ENCODE measurements at regions not wholly inside any gene's neighbourhood (a gene's known extent, or its start where the extent isn't known, plus 50 kb on each side); places are given as distances from the start of the nearest gene placed in this dataset.
"Not testable (repeated sequence)": the region's sequence is repeated elsewhere in the genome, so short reads cannot be mapped to it uniquely, and the experiment has no call there.

DNA sequence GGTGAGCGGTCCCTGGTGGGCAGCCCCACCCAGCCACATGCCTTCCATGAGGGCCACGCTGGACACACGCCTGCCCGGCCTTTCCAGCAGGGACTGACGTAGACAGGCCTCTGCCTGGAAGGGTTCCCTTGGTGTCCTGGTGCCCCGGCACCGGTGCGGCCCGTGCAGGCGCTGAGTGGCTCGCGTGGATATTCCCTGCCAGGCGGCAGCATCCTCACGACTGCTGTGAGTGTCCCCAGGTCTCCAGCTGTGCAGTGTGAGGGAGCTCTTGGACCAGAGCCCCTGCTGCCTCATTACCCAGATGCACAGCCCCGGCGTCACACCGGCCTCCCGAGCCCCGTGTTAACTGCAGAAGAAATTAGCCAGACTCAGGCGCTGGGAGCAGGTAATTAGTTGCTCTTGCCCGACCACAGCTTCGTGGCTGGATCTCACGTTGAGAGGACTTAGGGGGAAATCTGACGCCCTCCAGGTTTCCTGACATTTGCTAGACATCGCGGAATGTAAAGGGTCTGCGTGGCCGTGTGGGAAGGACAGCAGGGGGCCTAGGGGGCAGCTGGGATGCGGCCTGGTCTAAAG lies 1196.3 kb downstream of the BRD1 start:
- H3K9ac ChIP-seq (ENCODE audit: low read length): no peak overlapping the region
- H3K4me1 ChIP-seq (ENCODE audit: control insufficient read depth, insufficient read depth, low read length): no peaks in the 10 kb centered on the region
- H3K4me3 ChIP-seq (ENCODE audit: low read length): no peak overlapping the region
- H3K36me3 ChIP-seq (ENCODE audit: control insufficient read depth, insufficient read depth, low read length): no peaks in the 10 kb centered on the region
- H3K27ac ChIP-seq (ENCODE audit: low read depth, low read length): no peak overlapping the region
- H3K27me3 ChIP-seq (ENCODE audit: control insufficient read depth, insufficient read depth, low read length): no peaks in the 10 kb centered on the region

DNA sequence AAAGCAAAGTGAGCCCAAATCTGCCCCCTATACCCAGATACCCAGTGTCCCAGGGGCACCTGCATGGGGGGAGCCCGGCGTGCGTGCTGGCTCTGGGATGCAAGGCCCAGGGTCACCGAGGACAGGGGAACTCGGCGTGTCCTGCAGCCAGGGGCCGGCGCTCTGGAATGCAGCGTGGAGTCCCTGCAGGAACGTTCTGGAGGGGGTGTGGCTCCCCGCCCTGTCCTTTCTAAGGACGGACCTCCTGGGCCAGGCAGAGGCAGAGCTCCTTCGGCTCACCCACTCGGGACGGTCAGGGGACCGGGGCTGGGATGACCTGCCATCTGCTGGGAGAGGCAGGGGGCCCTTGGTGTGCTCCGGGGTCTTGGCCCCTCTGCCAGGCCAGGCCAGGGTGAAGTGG lies 1196.8 kb downstream of the BRD1 start:
- Histone ChIP-seq H3K4me3 (ENCODE audit: low read length) (no peak overlapping the region), H3K27ac (ENCODE audit: low read depth, low read length) (no peak overlapping the region), H3K9ac (ENCODE audit: low read length) (no peak overlapping the region), H3K4me1 (ENCODE audit: control insufficient read depth, insufficient read depth, low read length) (no peaks in the 10 kb centered on the region), H3K36me3 (ENCODE audit: control insufficient read depth, insufficient read depth, low read length) (no peaks in the 10 kb centered on the region), H3K27me3 (ENCODE audit: control insufficient read depth, insufficient read depth, low read length) (no peaks in the 10 kb centered on the region)

DNA sequence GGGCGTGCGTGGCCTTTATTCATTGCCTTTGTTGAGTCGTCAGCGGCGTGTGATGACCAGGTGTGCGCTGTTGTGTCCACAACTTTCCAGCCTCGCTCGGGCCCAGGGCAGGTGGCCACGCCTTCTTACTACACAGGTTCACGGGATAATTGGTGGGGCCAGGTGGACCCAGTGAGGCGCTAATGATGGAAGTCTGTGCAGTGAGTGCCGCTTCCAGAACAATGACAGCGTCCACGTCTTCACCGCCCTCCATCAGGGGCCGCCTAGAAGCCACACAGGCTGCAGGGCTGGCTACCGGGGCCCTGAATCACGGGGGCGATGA lies 1197.3 kb downstream of the BRD1 start:
- Histone ChIP-seq H3K27me3 (ENCODE audit: control insufficient read depth, insufficient read depth, low read length) (no peaks in the 10 kb centered on the region), H3K27ac (ENCODE audit: low read depth, low read length) (no peak overlapping the region), H3K36me3 (ENCODE audit: control insufficient read depth, insufficient read depth, low read length) (no peaks in the 10 kb centered on the region), H3K4me3 (ENCODE audit: low read length) (no peak overlapping the region), H3K9ac (ENCODE audit: low read length) (no peak overlapping the region), H3K4me1 (ENCODE audit: control insufficient read depth, insufficient read depth, low read length) (no peaks in the 10 kb centered on the region)

DNA sequence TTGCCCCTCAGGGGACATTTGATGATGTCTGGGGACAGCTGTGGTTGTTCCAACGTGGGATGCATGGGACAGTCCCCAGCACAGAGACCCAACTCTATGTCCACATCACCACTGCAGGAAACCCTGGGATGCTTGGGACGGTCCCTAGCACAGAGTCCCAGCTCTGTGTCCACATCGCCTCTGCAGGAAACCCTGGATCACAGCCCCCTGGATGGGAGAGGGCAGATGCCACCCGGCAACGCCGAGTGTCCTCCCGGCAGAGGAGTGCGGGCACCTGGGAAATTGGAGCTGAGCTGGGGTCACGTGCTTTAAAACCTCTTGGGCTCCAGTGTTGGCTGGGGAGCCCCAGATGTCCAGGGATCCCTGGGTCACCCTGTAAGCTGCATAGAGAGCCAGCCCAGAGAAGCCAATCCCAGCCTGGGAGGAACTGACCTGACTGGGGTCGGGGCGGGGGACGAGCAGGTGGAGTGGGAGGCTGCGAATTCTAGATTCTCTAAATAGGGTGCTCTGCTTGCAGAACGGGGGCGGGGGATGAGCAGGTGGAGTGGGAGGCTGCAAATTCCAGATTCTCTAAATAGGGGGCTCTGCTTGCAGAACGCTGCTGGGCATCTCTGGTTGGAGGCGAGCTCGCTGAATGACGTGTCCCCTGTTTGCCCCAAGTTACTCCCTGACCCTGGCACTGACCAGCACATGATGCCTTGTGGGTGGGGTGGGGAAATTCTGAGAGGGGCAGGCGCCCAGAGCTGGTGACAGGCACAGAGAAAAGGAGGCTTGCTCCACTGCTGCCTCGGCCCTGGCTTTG lies 1197.8 kb downstream of the BRD1 start:
- H3K36me3 ChIP-seq (ENCODE audit: control insufficient read depth, insufficient read depth, low read length): no peaks in the 10 kb centered on the region
- no peak overlapping the region for H3K27ac ChIP-seq (ENCODE audit: low read depth, low read length)
- no peak overlapping the region for H3K4me3 ChIP-seq (ENCODE audit: low read length)
- no peak overlapping the region for H3K9ac ChIP-seq (ENCODE audit: low read length)
- H3K4me1 ChIP-seq (ENCODE audit: control insufficient read depth, insufficient read depth, low read length): no peaks in the 10 kb centered on the region
- H3K27me3 ChIP-seq (ENCODE audit: control insufficient read depth, insufficient read depth, low read length): no peaks in the 10 kb centered on the region

DNA sequence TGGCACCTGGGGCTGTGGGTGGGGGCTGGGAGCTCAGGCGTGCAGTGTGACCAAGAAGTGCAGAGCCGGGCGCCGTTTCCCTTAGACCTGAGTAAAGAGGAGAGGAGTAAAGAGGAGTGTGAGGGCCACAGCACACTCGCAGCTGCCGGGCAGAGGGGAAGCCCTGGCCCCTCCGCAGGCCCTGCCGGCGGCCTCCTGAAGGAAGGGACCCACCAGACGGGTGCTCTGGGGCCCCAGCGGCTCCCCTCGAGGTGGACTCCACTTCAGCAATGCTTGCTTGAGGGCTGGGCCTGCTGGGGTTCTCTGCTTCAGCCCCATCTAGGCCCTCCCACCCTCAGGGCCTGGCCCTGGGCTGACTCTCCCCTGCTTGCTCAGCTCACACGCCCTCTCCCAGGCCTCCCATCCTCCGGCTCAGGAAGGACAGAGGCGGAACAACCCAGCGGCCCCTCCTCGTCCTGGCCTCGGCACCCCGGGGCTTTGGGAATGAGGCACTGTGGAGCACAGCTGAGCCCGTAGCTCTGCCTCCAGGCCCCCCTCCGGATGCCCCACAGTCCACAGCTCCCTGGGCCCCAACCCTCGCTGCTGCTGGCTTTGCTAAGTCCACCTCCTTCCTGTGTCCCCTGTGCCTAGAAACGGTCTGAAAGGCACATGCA lies 1198.7 kb downstream of the BRD1 start:
- Histone ChIP-seq H3K27ac (ENCODE audit: low read depth, low read length) (no peak overlapping the region), H3K27me3 (ENCODE audit: control insufficient read depth, insufficient read depth, low read length) (no peaks in the 10 kb centered on the region), H3K4me1 (ENCODE audit: control insufficient read depth, insufficient read depth, low read length) (no peaks in the 10 kb centered on the region), H3K4me3 (ENCODE audit: low read length) (no peak overlapping the region), H3K36me3 (ENCODE audit: control insufficient read depth, insufficient read depth, low read length) (no peaks in the 10 kb centered on the region), H3K9ac (ENCODE audit: low read length) (no peak overlapping the region)

DNA sequence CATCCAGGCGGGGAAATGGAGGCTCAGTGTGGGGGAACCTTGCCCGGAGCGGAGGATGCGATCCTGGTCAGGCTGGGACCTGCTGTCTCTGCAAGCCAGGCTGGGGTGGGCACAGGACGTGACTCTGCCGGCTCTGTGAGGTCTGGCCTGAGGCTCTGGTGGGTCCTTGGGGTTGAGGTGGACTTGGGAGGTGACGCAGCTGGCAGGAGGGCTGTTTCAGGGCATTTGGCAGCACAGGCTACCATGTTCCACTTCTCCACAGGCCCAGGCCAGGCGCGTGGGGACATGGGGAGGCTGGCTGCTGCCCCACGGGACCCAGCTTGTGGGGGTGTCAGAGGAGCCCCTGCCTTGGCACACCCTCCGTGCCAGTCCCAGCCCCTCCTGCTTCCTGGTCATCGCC lies 1199.7 kb downstream of the BRD1 start:
- no peak overlapping the region for H3K27ac ChIP-seq (ENCODE audit: low read depth, low read length)
- H3K4me1 ChIP-seq (ENCODE audit: control insufficient read depth, insufficient read depth, low read length): no peaks in the 10 kb centered on the region
- H3K27me3 ChIP-seq (ENCODE audit: control insufficient read depth, insufficient read depth, low read length): no peaks in the 10 kb centered on the region
- H3K9ac ChIP-seq (ENCODE audit: low read length): no peak overlapping the region
- no peak overlapping the region for H3K4me3 ChIP-seq (ENCODE audit: low read length)
- H3K36me3 ChIP-seq (ENCODE audit: control insufficient read depth, insufficient read depth, low read length): no peaks in the 10 kb centered on the region

DNA sequence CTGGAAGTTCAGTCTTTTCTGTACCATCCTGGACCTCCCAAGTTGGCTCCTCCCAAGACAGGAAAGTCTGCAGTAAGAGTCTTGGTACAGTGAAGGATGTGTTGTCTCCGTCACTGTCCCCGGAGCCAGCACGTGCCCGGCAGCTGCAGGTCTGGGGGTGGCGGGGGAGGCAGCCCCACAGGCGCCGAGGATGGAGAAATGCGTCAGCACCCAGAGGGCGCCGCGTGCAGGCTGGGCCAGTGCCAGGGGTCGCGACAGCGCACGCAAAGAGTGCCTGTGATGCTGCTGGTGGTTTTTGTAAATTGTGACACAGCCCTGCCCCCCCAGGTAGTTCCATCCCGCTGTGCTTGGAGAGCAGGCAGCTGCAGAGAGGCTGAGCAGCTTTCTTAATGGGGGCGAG lies 1200.5 kb downstream of the BRD1 start:
- H3K27ac ChIP-seq (ENCODE audit: low read depth, low read length): no peak overlapping the region
- no peak overlapping the region for H3K9ac ChIP-seq (ENCODE audit: low read length)
- no peaks in the 10 kb centered on the region for H3K4me1 ChIP-seq (ENCODE audit: control insufficient read depth, insufficient read depth, low read length)
- no peaks in the 10 kb centered on the region for H3K36me3 ChIP-seq (ENCODE audit: control insufficient read depth, insufficient read depth, low read length)
- H3K27me3 ChIP-seq (ENCODE audit: control insufficient read depth, insufficient read depth, low read length): no peaks in the 10 kb centered on the region
- no peak overlapping the region for H3K4me3 ChIP-seq (ENCODE audit: low read length)

DNA sequence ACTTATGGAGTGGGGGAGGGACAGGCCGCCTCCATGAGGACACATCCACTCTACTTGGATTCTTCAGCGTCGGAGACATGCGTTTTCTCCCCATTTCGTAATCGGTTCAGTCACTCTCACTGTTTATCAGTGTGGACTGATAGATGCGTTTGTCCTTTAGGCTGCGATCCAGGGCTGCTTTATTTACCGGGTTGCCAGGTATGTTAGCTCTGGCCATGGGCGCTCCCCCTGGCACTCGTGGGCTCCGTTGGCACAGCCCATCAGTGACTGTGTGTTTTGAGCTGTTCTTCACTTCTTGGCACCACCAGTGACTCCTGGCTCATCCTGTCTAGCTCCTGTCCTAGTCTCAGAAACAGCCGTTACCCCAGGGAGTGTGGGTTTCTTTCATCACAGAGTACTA lies 1203.3 kb downstream of the BRD1 start:
- Histone ChIP-seq H3K27ac (ENCODE audit: low read depth, low read length) (no peak overlapping the region), H3K9ac (ENCODE audit: low read length) (no peak overlapping the region), H3K27me3 (ENCODE audit: control insufficient read depth, insufficient read depth, low read length) (no peaks in the 10 kb centered on the region), H3K4me1 (ENCODE audit: control insufficient read depth, insufficient read depth, low read length) (no peaks in the 10 kb centered on the region), H3K4me3 (ENCODE audit: low read length) (no peak overlapping the region), H3K36me3 (ENCODE audit: control insufficient read depth, insufficient read depth, low read length) (no peaks in the 10 kb centered on the region)

DNA sequence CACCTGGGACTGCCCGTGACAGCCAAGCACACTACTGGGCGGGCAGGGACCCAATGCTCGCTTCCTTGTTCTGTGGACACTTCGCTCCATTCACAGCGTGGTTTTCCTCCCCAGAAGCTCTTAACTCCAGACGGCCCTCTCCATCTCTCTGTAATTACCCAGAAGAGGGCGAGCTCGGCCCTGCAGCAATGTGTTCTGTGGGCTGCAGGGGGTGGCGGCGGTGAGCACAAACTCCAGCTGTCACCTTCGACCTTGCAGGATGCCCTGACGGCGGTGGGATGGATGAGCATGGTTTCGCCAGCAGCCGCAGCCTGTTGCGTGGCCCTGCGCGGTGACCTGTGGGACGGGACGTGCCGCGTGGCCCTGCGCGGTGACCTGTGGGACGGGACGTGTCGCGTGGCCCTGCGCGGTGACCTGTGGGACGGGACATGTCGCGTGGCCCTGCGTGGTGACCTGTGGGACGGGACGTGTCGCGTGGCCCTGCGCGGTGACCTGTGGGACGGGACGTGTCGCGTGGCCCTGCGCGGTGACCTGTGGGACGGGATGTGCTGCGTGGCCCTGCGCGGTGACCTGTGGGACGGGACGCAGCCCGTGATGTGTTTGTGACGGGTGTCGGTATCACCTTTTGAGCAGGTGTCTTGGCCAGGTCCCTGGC lies 1204.7 kb downstream of the BRD1 start:
- Histone ChIP-seq H3K27ac (ENCODE audit: low read depth, low read length) (no peak overlapping the region), H3K36me3 (ENCODE audit: control insufficient read depth, insufficient read depth, low read length) (no peaks in the 10 kb centered on the region), H3K27me3 (ENCODE audit: control insufficient read depth, insufficient read depth, low read length) (no peaks in the 10 kb centered on the region), H3K4me3 (ENCODE audit: low read length) (no peak overlapping the region), H3K9ac (ENCODE audit: low read length) (no peak overlapping the region), H3K4me1 (ENCODE audit: control insufficient read depth, insufficient read depth, low read length) (no peaks in the 10 kb centered on the region)

DNA sequence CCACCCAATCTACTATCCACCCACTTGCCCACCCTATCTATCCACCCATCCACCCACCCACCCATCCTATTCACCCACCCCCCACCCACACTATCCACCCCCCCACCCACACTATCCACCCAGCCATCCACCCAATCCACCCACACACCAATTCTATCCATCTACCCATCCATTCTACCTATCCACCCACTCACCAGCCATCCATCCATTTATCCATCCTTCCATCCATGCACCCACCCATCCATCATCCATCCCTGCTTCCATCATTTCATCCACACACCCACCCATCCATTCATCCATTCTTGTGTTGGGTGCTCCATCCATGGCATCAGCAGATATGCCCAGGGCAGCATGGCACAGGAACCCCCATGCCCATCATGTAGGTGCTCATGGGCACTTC lies 1206.6 kb downstream of the BRD1 start:
- Histone ChIP-seq H3K27ac (ENCODE audit: low read depth, low read length) (no peak overlapping the region), H3K4me3 (ENCODE audit: low read length) (no peak overlapping the region), H3K4me1 (ENCODE audit: control insufficient read depth, insufficient read depth, low read length) (no peaks in the 10 kb centered on the region), H3K27me3 (ENCODE audit: control insufficient read depth, insufficient read depth, low read length) (no peaks in the 10 kb centered on the region), H3K36me3 (ENCODE audit: control insufficient read depth, insufficient read depth, low read length) (no peaks in the 10 kb centered on the region), H3K9ac (ENCODE audit: low read length) (no peak overlapping the region)

DNA sequence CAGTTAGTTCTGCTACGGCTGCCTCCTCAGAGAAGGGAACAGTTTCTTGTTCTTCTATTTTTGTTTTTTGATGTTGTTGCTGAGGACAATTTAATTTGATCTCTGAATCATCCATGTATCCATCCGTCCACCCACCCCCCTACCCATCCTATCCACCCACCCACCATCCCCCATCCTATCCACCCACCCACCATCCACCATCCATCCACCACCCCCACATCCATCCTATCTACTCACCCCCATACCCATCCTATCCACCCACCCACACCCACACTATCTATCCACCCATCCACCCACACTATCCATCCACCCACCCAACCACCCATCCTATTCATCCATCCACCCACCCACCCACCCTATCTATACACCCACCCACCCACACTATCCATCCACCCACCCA lies 1207.2 kb downstream of the BRD1 start:
- not testable (repeated sequence) for H3K4me1 ChIP-seq (ENCODE audit: control insufficient read depth, insufficient read depth, low read length); H3K36me3 ChIP-seq (ENCODE audit: control insufficient read depth, insufficient read depth, low read length); H3K27me3 ChIP-seq (ENCODE audit: control insufficient read depth, insufficient read depth, low read length); H3K27ac ChIP-seq (ENCODE audit: low read depth, low read length); H3K9ac ChIP-seq (ENCODE audit: low read length); H3K4me3 ChIP-seq (ENCODE audit: low read length)

DNA sequence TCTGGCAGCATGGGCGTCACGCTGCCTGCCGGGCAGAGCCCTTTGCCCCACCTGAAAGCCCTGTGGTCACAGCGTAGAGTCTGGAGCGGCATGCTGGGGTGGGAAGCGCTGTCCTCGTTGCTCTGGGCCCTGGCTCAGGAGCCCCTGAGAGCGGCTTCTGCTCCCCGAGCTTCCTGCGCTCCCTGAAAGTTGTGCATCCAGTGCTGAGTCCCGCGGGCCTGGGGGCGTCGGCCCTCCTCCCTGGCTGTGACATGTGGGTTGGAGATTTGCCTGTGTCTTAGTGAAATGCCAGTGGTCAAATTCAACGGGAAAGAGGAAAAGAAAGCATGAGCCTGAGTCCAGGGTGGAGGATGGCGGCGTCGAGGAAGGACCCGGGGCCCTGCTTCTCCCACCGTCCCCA lies 1208.0 kb downstream of the BRD1 start:
- Histone ChIP-seq H3K4me1 (ENCODE audit: control insufficient read depth, insufficient read depth, low read length) (no peaks in the 10 kb centered on the region), H3K27ac (ENCODE audit: low read depth, low read length) (no peak overlapping the region), H3K36me3 (ENCODE audit: control insufficient read depth, insufficient read depth, low read length) (no peaks in the 10 kb centered on the region), H3K4me3 (ENCODE audit: low read length) (no peak overlapping the region), H3K27me3 (ENCODE audit: control insufficient read depth, insufficient read depth, low read length) (no peaks in the 10 kb centered on the region), H3K9ac (ENCODE audit: low read length) (no peak overlapping the region)
